ENCODE measurements at regions not wholly inside any gene's neighbourhood (a gene's known extent, or its start where the extent isn't known, plus 50 kb on each side); places are given as distances from the start of the nearest gene placed in this dataset.

GRCh38 chr16:79800016-79800608, 199.6 kb upstream of the MAF start:
- TF ChIP-seq EZH2phosphoT487 (conservative IDR thresholded peaks at IDR 0.05; ENCODE audit: low read length): no peak
- no peak for TF ChIP-seq CTCF (IDR thresholded peaks at IDR 0.05; ENCODE audit: insufficient read depth, low read length, poor library complexity, severe bottlenecking)

Data from SU-DHL-6 (cell line).